ENCODE measurements at regions not wholly inside any gene's neighbourhood (a gene's known extent, or its start where the extent isn't known, plus 50 kb on each side); places are given as distances from the start of the nearest gene placed in this dataset.
"Not testable (repeated sequence)": the region's sequence is repeated elsewhere in the genome, so short reads cannot be mapped to it uniquely, and the experiment has no call there.

DNA sequence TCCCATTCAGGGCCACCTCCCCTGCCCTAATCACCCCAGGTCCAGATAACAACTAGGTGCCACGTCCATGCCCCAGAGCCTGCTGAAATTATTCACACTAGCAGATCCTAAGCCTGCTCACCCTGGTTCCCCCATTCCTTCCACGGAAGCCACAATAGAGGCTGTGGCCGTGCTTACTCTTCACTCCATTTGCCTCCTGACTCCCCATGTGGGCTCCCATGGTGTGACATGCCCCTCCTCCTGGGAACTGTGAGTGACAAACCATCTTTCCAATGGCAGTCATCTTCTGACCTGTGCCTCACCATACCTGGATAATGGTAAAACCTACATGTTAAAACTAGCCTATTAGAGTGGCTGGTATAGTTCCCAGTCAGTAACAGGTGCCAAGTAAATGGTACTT, 216.2 kb upstream of the PRKCQ start:
- Histone ChIP-seq H3K4me1 (ENCODE audit: control insufficient read depth, insufficient read depth, low read length) (no peaks in the 10 kb centered on the region), H3K27me3 (ENCODE audit: control insufficient read depth, insufficient read depth, low read length) (no peaks in the 10 kb centered on the region), H3K9ac (ENCODE audit: low read length) (no peak overlapping the region), H3K27ac (ENCODE audit: low read depth, low read length) (no peak overlapping the region), H3K4me3 (ENCODE audit: low read length) (no peak overlapping the region), H3K36me3 (ENCODE audit: control insufficient read depth, insufficient read depth, low read length) (no peaks in the 10 kb centered on the region)

DNA sequence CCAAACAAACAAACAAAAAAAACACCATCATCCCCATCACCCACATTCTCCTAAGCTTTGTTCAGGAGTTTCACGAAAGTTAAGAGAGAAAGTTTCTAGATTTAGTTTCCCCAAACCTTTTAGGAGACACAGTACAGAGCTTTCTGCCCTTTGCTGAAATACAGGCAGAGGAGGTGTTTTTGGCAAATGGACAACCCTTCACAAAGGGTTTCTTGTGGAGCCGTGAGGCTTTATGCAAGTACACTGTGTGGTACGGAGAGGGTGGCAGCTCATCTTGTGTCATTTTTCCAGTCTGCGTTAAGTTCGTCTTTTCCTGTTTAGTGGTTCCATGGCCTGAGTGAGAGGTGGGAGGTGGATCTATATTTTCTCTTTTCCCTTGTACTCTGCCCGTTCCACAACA, 215.5 kb upstream of the PRKCQ start:
- Histone ChIP-seq H3K27ac (ENCODE audit: low read depth, low read length) (no peak overlapping the region), H3K27me3 (ENCODE audit: control insufficient read depth, insufficient read depth, low read length) (no peaks in the 10 kb centered on the region), H3K9ac (ENCODE audit: low read length) (no peak overlapping the region), H3K4me3 (ENCODE audit: low read length) (no peak overlapping the region), H3K4me1 (ENCODE audit: control insufficient read depth, insufficient read depth, low read length) (no peaks in the 10 kb centered on the region), H3K36me3 (ENCODE audit: control insufficient read depth, insufficient read depth, low read length) (no peaks in the 10 kb centered on the region)

DNA sequence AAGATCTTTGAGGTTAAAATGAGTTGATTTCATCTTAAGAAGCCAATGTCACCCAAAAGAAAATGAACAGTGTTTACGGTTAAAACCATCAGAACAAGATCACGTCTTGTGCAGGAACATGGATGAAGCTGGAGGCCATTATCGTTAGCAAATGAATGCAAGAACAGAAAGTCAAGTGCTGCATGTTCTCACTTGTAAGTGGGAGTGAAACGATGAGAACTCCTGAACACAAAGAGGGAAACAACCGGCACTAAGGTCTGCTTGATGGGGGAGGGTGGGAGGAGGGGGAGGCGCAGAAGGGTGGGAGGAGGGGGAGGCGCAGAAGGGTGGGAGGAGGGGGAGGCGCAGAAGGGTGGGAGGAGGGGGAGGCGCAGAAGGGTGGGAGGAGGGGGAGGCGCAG, 214.8 kb upstream of the PRKCQ start:
- H3K4me1 ChIP-seq (ENCODE audit: control insufficient read depth, insufficient read depth, low read length); H3K27ac ChIP-seq (ENCODE audit: low read depth, low read length); H3K27me3 ChIP-seq (ENCODE audit: control insufficient read depth, insufficient read depth, low read length); H3K4me3 ChIP-seq (ENCODE audit: low read length); H3K9ac ChIP-seq (ENCODE audit: low read length); H3K36me3 ChIP-seq (ENCODE audit: control insufficient read depth, insufficient read depth, low read length): not testable (repeated sequence)

DNA sequence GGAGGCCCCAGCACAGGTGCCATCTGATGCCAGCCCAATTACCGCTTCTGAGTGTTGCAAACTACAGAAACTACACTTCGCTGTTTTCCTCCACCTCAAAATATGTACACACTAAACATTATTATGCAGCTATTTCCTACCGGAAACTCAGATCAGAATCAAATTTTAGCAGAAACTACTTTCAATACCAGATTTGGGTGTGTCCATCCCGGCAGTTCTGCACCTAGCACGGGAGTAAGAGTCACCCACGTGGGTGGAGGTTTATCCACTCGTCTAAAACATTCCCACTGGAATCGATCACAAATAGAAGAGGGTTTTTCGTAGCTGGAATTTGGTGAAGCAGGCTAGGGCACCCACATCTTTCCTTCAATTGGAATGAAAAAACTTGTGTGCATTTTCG, 214.4 kb upstream of the PRKCQ start:
- no peaks in the 10 kb centered on the region for H3K27me3 ChIP-seq (ENCODE audit: control insufficient read depth, insufficient read depth, low read length)
- H3K4me1 ChIP-seq (ENCODE audit: control insufficient read depth, insufficient read depth, low read length): no peaks in the 10 kb centered on the region
- no peak overlapping the region for H3K9ac ChIP-seq (ENCODE audit: low read length)
- no peak overlapping the region for H3K27ac ChIP-seq (ENCODE audit: low read depth, low read length)
- H3K4me3 ChIP-seq (ENCODE audit: low read length): no peak overlapping the region
- H3K36me3 ChIP-seq (ENCODE audit: control insufficient read depth, insufficient read depth, low read length): no peaks in the 10 kb centered on the region

DNA sequence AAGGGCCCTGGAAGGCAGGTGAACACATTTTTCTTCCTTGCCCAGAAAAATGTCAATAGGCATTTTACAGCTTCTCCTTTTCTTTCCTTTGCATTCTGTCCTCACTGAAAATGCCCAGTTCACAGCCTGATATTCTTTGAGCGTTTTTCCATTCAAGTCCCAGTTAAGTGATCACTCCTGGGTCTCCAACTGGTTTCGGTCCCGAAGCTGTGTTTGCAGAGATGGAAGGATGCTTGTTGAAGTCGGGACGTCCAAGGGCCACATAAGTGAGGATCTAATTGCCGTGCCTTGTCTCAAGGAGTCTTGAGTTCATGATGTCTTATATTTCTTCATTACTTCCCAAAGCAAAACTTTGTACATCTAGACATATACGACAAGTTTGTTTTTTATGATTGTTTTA, 208.7 kb upstream of the PRKCQ start:
- no peaks in the 10 kb centered on the region for H3K36me3 ChIP-seq (ENCODE audit: control insufficient read depth, insufficient read depth, low read length)
- no peaks in the 10 kb centered on the region for H3K4me1 ChIP-seq (ENCODE audit: control insufficient read depth, insufficient read depth, low read length)
- no peak overlapping the region for H3K27ac ChIP-seq (ENCODE audit: low read depth, low read length)
- no peak overlapping the region for H3K4me3 ChIP-seq (ENCODE audit: low read length)
- H3K27me3 ChIP-seq (ENCODE audit: control insufficient read depth, insufficient read depth, low read length): no peaks in the 10 kb centered on the region
- no peak overlapping the region for H3K9ac ChIP-seq (ENCODE audit: low read length)

DNA sequence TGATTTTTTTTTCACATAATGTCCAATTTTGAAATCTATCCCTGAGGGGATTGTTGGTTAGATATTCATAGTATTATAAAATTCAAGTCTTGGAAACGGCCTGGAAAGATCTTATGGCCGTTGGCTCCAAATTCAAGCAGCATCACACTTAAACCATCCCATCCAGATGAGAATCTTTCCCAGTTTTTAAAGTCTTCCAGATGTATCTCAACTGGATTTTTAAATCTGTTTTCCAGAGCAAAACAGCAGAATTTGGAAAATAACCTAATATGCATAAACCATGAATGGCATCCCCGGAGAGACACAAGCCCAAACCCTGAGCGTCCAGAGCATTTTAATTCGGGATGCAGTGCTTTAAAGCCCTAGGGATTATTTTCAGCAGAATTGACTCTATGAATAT, 208.2 kb upstream of the PRKCQ start:
- Histone ChIP-seq H3K4me3 (ENCODE audit: low read length) (no peak overlapping the region), H3K4me1 (ENCODE audit: control insufficient read depth, insufficient read depth, low read length) (no peaks in the 10 kb centered on the region), H3K27me3 (ENCODE audit: control insufficient read depth, insufficient read depth, low read length) (no peaks in the 10 kb centered on the region), H3K27ac (ENCODE audit: low read depth, low read length) (no peak overlapping the region), H3K36me3 (ENCODE audit: control insufficient read depth, insufficient read depth, low read length) (no peaks in the 10 kb centered on the region), H3K9ac (ENCODE audit: low read length) (no peak overlapping the region)

DNA sequence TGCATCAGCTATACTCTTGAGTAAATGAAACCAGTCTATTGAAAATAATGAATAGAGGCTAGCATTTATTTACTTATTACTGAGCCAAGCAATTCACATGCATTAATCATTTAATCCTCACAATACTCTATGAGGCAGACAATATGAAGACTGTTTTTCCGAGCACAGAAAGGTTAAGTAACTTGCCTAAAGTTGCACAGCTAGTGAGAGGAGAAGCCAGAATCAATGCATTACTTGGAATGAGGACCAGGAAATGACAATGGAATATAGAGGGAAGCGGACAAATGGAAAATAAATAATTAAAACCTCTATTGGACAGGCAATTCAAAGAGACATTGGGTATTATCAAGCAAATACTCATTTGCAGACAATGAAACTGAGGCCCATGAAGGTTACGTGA, 207.6 kb upstream of the PRKCQ start:
- no peaks in the 10 kb centered on the region for H3K36me3 ChIP-seq (ENCODE audit: control insufficient read depth, insufficient read depth, low read length)
- H3K4me3 ChIP-seq (ENCODE audit: low read length): no peak overlapping the region
- H3K4me1 ChIP-seq (ENCODE audit: control insufficient read depth, insufficient read depth, low read length): no peaks in the 10 kb centered on the region
- no peak overlapping the region for H3K27ac ChIP-seq (ENCODE audit: low read depth, low read length)
- H3K27me3 ChIP-seq (ENCODE audit: control insufficient read depth, insufficient read depth, low read length): no peaks in the 10 kb centered on the region
- H3K9ac ChIP-seq (ENCODE audit: low read length): no peak overlapping the region

DNA sequence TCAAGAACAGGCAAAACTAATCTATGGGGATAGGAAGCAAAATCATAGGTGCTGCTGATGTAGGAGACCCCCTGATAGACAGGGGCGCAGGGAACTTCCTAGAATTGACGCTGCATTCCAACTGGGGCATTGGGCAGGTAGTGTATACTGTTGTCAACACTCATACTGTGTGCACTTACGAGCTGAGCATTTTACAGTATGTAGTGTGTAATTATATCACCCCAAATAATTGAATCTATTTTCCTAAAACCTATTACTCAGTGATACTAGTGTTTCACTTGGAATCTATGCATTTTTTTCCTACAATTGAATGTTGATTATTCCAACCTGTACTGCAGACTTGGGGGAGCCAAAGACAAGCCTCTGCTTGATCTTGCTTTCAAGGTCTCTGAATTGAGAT, 207.0 kb upstream of the PRKCQ start:
- Histone ChIP-seq H3K27ac (ENCODE audit: low read depth, low read length) (no peak overlapping the region), H3K36me3 (ENCODE audit: control insufficient read depth, insufficient read depth, low read length) (no peaks in the 10 kb centered on the region), H3K9ac (ENCODE audit: low read length) (no peak overlapping the region), H3K27me3 (ENCODE audit: control insufficient read depth, insufficient read depth, low read length) (no peaks in the 10 kb centered on the region), H3K4me3 (ENCODE audit: low read length) (no peak overlapping the region), H3K4me1 (ENCODE audit: control insufficient read depth, insufficient read depth, low read length) (no peaks in the 10 kb centered on the region)

DNA sequence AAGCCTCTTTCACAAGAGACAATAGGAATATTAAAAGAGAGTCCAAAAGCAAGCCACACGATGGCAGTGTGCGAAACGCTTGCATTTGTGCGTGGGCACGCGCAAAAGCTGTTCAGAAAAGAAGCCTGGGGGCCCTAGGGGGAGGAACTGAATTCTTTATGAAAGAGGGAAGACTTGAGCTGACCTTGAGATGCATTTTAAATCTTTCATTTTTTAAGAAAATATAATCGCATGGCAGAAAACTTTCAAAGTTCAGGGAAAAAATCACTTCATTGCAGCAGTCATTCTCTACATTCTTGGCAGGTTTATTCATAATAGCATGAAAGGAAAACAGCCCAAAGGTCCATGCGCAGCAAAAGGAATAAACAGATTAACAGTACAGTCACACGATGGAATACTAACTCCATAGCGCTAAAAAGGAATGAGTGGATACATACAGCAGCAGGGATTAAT, 206.5 kb upstream of the PRKCQ start:
- no peaks in the 10 kb centered on the region for H3K36me3 ChIP-seq (ENCODE audit: control insufficient read depth, insufficient read depth, low read length)
- no peaks in the 10 kb centered on the region for H3K27me3 ChIP-seq (ENCODE audit: control insufficient read depth, insufficient read depth, low read length)
- H3K9ac ChIP-seq (ENCODE audit: low read length): no peak overlapping the region
- H3K4me3 ChIP-seq (ENCODE audit: low read length): no peak overlapping the region
- no peaks in the 10 kb centered on the region for H3K4me1 ChIP-seq (ENCODE audit: control insufficient read depth, insufficient read depth, low read length)
- H3K27ac ChIP-seq (ENCODE audit: low read depth, low read length): no peak overlapping the region

DNA sequence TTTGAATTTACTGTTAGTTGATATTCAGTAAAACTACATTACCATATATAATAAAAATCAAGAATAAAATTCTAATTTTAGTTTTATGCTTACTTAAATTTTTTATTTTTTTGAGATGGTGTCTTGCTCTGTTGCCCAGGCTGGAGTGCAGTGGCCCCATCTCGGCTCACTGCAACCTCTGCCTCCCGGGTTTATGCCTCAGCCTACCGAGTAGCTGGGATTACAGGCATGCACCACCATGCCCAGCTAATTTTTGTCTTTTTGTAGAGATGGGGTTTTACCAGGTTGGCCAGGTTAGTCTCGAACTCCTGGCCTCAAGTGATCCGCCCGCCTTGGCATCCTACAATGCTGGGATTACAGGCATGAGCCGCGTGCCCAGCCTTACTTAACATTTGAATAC, 204.4 kb upstream of the PRKCQ start:
- H3K36me3 ChIP-seq (ENCODE audit: control insufficient read depth, insufficient read depth, low read length); H3K4me1 ChIP-seq (ENCODE audit: control insufficient read depth, insufficient read depth, low read length); H3K4me3 ChIP-seq (ENCODE audit: low read length); H3K9ac ChIP-seq (ENCODE audit: low read length); H3K27ac ChIP-seq (ENCODE audit: low read depth, low read length); H3K27me3 ChIP-seq (ENCODE audit: control insufficient read depth, insufficient read depth, low read length): not testable (repeated sequence)

DNA sequence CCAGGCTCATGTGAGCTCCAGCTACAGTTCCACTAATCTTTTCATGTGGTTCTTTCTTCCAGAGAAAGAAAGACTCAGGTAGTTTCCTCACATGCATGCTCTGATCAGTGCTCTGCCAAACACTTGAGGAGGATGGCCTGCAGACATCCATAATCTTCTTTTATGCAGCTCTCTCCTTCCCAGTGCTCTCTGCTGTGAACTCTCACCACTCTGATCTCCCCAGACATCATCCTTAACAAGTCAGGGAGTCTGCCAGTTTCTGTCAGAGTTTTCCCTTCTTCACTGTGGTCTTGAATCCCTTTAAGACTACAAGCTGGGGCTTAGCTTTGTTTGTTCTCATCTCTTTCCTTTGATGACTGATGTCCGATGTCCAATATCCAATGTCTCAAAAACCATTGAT, 203.4 kb upstream of the PRKCQ start:
- Histone ChIP-seq H3K4me3 (ENCODE audit: low read length) (no peak overlapping the region), H3K27me3 (ENCODE audit: control insufficient read depth, insufficient read depth, low read length) (no peaks in the 10 kb centered on the region), H3K9ac (ENCODE audit: low read length) (no peak overlapping the region), H3K36me3 (ENCODE audit: control insufficient read depth, insufficient read depth, low read length) (no peaks in the 10 kb centered on the region), H3K27ac (ENCODE audit: low read depth, low read length) (no peak overlapping the region), H3K4me1 (ENCODE audit: control insufficient read depth, insufficient read depth, low read length) (no peaks in the 10 kb centered on the region)

DNA sequence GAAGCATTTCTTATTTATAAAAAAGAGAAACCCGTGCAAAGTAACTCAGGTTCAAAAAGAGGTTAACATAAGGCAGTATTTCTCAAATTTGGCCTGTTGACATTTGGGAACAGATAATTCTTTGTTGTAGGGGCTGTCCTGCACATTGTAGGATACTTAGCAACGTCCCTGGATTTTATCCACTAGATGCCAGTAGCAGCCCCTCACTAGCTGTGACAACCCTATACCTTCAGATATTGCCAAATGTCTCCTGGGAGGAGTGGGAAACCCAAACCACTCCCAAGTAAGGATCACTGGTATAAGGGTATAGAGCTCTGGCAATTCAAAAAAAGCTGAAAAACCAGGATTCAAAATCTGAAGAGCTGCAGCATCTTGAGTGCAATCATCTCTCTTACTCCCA, 202.3 kb upstream of the PRKCQ start:
- Histone ChIP-seq H3K9ac (ENCODE audit: low read length) (no peak overlapping the region), H3K27ac (ENCODE audit: low read depth, low read length) (no peak overlapping the region), H3K4me3 (ENCODE audit: low read length) (no peak overlapping the region)

DNA sequence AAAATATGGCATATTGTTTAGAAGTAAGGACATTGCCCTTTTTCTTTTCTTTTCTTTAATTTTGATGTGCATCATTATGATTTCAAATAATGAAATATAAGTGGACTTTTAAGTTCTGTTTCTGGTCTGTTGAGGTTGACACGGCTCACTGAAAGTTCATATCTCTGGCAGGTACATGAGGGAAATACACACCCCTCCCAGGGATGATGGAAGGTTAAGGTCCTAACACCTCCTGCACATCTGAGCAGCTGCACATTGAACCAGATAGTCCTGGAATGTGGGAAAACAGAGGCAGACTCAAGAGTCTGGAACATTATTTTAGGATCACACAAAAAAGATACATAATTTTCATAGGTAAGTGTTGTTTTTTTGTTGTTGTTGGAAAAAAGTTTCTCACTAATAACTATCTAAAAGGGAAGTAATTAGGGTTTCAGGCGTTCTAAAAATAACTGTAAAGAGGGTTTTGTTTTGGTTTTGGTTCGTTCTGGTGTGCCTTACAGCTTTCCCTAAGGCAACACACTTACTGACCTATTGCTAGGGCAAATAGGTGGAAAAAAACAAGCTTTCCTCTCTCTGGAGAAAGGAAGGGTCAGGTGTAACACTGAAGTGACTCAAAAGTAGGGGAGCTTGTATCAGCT, 201.2 kb upstream of the PRKCQ start:
- H3K27ac ChIP-seq (ENCODE audit: low read depth, low read length): no peak overlapping the region
- no peak overlapping the region for H3K9ac ChIP-seq (ENCODE audit: low read length)
- no peaks in the 10 kb centered on the region for H3K27me3 ChIP-seq (ENCODE audit: control insufficient read depth, insufficient read depth, low read length)
- no peaks in the 10 kb centered on the region for H3K36me3 ChIP-seq (ENCODE audit: control insufficient read depth, insufficient read depth, low read length)
- H3K4me1 ChIP-seq (ENCODE audit: control insufficient read depth, insufficient read depth, low read length): no peaks in the 10 kb centered on the region
- H3K4me3 ChIP-seq (ENCODE audit: low read length): no peak overlapping the region

More for the DNA sequence above, 202.3 kb upstream of the PRKCQ start:
- Histone ChIP-seq H3K4me1 (ENCODE audit: control insufficient read depth, insufficient read depth, low read length) (no peaks in the 10 kb centered on the region), H3K36me3 (ENCODE audit: control insufficient read depth, insufficient read depth, low read length) (no peaks in the 10 kb centered on the region), H3K27me3 (ENCODE audit: control insufficient read depth, insufficient read depth, low read length) (no peaks in the 10 kb centered on the region)

Data from rectal smooth muscle tissue (tissue), 1 donor.